ENCODE measurements at regions not wholly inside any gene's neighbourhood (a gene's known extent, or its start where the extent isn't known, plus 50 kb on each side); places are given as distances from the start of the nearest gene placed in this dataset.

DNA sequence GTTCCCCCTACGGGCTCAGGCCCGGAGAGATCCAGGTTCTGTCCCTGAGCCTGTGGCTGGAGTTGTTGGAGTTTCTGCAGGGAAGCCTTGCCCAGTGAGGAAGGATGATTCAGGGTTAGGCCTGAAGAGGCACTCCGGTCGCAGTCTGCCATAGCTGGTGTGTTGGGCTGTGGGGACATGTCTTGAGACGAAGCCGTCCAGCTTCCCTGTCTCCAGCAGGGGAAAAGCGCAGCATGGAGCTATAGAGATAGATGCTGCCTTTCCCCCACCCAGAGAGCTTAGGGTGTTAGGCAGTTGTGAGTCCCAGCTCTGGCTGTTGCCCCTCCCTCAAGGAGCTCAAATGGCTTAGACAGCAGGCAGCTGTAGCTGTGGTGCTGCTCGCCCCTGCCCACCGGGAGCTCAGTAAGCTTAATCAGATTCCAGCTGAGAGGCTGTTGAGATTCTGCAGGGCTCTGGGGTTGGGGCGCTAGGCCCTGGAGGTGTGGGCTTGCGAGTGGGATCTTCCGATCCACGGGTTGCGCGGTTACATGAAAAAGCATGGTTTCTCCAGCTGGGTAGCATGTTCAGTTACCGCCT, 103.9 kb downstream of the PMAIP1 start:
- TF ChIP-seq CTCF (IDR thresholded peaks at IDR 0.05; ENCODE audit: control extremely low read depth in 1 of 3, insufficient read depth in 1 of 3, low read depth in 1 of 3, low read length in 3 of 3), result no peak
- no peak for TF ChIP-seq POLR2AphosphoS5 (IDR thresholded peaks at IDR 0.05; ENCODE audit: low read depth, low read length)
- TF ChIP-seq CEBPB (IDR thresholded peaks at IDR 0.05; ENCODE audit: low read depth, low read length), result no peak
- TF ChIP-seq MAX (IDR thresholded peaks at IDR 0.05), result no peak
- TF ChIP-seq SUZ12 (IDR thresholded peaks at IDR 0.05; ENCODE audit: low read length), result no peak
- no peak for TF ChIP-seq SRF (IDR thresholded peaks at IDR 0.05; ENCODE audit: low read depth, low read length)
- no peak for TF ChIP-seq POLR2A (IDR thresholded peaks at IDR 0.05; ENCODE audit: control extremely low read depth in 1 of 2, low read depth in 2 of 2, low read length in 2 of 2)
- no peak for TF ChIP-seq GTF2F1 (IDR thresholded peaks at IDR 0.05; ENCODE audit: borderline replicate concordance, low read depth, low read length)
- no peak for TF ChIP-seq KDM1A (IDR thresholded peaks at IDR 0.05; ENCODE audit: borderline replicate concordance, low read length)
- no peak for TF ChIP-seq TBP (IDR thresholded peaks at IDR 0.05; ENCODE audit: low read depth, low read length)
- no peak for TF ChIP-seq POU5F1 (IDR thresholded peaks at IDR 0.05; ENCODE audit: low read depth, low read length)
- no peak for TF ChIP-seq ATF2 (IDR thresholded peaks at IDR 0.05; ENCODE audit: low read length)
- TF ChIP-seq SIN3A (conservative IDR thresholded peaks at IDR 0.05 in 1 of 2, IDR thresholded peaks at IDR 0.05 in 1 of 2; ENCODE audit: low read depth in 1 of 2, low read length in 2 of 2), result no peak
- TF ChIP-seq CHD2 (IDR thresholded peaks at IDR 0.05; ENCODE audit: low read length), result no peak

Measured in H1 (cell line).